HG03066 (cell line): ENCODE measurements at regions not wholly inside any gene's neighbourhood (a gene's known extent, or its start where the extent isn't known, plus 50 kb on each side); places are given as distances from the start of the nearest gene placed in this dataset.

ENCODE experiments used
- ATAC-seq: cut with Tn5 transposase; IDR thresholded peaks from one replicate; pipeline ENCODE4 v1.9.1; 2021; ENCODE audit warnings: low read depth; ENCODE audit not compliant: unreplicated experiment

DNA sequence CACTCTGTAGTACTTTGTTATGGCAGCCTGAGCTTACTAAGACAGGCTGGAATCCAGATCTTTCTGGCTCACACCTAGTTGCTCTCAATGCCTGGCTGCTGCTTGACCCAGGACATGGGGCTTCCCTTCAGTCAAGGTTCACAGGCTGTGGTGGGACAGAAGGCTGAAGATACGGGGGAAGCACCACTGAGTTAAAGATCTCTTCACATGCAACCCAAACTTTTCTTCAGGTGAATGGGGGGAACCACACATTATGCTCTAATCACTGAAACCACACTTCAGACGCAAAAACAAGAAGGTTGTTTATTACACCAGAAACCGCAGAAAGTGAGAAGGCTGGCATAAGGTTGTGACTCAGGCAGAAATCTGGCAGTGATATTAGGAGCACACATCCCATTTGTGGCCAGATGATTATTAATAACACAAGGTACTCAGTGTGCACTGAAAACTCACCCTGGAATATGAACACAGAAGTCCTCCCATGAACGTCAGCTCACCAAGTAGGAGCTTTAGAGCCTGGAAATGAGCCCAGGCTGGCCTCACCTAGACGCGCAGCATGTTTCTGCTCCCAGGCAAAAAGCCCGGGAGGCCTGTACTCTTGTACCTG is 230.5 kb upstream of the CHRNA7 start:
- peak; percentile 71 for ATAC-seq

DNA sequence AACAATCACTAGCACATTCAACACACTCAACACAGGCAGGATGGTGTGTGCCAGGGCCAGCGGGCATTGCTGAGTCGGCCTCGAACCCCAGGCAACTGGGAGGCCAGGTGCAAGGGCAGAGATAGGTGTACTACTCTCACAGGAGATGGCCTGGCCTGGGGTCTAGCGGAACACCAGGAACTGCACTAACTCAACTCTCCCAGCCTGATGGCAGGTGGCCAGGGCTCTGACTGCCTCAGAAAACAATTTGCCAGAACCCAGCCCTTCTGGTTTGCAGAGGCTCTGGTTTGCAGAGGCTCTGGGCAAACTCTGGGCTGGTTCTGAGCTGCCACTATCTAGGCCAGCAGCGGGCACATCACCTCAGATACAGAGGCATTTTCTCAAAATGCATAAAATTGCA is 229.2 kb upstream of the CHRNA7 start:
- ATAC-seq: no peak

DNA sequence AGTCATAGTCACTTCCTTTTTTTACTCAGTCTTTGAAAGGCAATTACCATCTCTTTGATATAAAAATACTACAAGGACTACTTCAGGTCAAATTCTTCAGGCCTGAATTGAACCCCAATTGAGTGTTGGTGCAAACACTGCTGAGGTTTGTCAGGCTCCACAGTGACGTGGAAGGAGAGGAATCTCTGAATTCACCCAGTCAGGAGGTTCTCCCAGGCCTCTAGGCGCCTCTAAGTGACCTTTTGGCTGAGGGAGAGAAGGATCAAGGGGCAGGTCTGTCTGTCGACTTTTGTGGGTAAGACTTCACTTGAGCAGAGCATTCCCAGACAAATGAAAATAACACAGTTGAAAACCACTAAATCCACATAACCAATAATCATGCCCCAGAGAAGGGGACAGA is 227.6 kb upstream of the CHRNA7 start:
- ATAC-seq: no peak

DNA sequence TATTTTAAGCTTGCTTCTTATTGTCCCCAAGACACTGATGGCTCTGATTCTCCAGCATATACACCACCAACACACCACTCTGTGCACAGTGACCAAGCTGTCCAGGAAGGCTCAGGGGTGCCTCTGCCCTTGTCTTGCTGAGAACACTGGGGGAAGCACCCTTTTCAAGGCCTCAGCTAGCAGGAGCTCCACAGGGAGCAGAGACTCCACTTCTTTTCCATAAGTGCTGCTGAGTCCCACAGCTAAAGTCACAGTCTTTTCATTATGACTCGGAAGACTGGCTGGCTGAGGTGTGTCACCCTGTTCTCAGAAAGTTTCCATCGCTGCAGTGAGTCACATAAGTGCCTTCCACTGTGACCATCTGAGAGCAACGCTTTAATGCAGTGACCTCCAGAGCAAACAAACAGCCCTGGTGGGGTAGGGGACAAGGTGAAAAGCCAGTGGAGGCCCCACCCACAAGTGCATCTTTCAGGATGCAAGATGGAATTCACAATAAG is 226.9 kb upstream of the CHRNA7 start:
- no peak for ATAC-seq

DNA sequence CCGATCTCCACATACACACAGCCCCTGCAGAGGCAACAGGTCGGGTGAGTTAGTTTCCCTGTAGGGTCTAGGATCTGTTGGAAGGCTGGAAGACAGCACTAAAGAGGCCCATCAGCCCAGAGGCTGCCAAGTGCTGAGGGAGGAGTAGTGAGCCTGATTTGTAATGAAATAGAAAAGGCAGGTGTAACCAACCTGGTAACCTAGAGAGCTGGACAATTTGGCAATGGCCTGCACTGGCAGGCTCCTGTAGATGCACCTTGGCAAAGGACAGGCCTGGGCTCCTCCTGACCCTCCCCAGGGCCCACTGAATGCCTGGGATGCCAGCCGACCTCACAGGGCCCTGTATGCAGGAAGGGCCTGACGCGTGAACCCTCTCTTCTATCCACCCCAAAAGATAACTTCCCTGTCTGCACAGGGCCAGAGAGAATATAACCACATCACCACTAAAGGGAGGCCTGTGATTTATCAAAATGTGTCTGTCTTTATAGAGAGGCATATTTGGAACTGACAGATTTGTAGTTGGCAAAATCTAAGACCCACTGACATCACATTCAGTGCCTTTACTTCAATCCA is 225.1 kb upstream of the CHRNA7 start:
- no peak for ATAC-seq

DNA sequence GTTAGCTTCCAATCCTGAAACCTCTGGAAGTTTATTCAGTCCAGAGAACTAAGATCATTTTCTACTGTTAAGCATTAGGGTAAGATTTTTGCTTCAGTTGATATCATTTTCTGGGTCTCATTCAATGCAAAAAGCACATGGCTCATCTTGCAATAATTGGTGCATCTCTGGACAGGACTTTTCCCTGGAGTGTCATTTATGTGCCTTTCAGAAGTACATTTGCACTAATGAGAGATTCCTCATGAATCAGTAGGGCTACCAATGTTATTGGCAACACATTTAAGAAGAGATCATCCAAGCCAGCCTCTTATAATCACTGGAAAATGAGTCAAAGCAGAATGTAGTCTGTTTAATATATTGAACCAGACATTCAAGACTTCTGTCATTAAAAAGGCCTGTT is 224.2 kb upstream of the CHRNA7 start:
- ATAC-seq: no peak

DNA sequence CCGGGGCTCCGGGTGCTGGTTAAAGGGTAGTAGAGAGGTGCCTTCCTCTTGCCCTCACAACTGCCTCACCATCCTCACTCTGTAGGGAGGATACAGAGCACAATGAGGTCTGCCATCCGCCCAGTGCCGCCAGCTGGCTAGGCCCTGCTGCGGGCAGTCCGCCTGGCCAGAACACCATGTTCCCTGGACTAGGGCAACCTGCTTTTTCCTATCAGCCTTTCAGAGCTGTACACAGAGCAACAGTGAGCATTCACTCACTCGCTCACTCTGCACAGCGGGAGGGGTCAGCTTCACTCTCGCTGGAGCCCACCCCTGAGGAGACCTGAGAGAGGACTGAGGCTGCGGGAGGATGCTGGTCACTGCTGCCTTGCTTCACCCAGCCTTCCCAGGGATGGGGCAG is 218.7 kb upstream of the CHRNA7 start:
- no peak for ATAC-seq

DNA sequence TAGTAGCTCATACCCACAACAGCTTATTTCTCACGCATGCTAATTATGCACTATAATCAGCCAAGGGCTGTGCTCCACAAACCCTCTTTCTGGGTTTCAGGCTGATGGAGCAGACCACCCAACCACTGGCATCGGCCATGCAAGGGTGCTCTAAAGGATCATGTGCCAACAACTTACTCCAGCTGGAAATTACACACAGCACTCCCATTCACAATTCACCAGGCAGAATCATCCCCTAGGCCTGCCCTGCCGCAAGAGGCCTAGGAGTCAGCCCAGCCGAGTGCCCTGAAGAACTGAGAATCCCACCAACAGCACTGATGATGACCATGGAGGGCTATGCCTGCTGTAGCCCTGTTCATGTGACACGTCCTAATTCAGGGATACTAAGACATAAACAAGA is 216.2 kb upstream of the CHRNA7 start:
- ATAC-seq: no peak

DNA sequence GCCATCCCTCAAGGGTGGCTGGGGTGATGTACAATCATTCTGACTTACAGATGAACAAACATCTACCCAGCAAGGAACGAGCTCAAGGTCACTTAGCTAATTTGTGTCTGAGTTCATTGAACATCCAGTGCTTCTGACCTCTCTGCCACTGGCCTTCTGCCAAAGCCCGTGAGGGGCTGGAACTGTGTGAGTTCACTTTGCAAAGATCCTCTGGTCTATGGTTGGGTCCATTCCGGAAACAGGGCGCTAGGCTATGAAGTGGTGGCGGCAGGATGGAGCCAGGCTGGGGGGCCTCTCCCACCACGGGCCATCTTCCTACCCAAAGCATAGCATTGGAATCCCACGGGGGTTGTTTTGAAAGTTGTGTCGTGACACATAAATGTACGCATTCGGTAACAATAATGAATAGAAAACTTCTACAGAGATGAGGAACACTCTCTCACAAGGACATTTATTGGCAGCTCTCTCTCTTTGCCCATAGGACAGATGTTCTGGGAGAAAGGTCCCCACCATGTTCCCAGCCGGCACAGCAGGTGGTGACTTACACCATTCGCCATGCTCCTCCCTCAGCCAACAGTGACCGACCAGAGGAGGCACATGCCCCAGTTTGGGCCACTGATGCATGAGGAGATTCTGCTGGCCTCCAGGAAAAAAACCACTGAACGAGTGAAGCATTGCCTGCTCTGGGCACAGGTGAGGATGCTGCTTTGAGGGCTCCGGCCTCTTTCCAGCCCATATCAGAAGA is 214.7 kb upstream of the CHRNA7 start:
- ATAC-seq: no peak

DNA sequence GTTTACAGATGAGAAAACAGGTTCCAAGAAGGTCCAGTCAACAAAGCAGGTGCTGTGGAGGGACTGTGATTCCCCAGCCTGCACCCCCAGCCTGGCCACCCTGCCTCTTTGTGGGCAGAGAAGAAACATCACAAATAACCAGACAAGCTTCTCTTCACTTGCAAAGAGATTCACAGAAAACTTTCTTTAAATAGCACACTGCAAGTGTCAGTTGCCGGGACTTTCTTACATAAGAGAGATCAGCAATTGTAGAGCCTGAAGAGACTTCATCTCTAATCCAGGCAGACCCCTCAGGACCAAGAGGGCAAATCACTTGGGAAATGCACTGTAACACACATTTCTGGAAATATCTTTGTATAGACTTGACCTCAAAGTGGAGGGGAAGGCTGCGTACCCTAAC is 207.9 kb upstream of the CHRNA7 start:
- ATAC-seq: no peak

DNA sequence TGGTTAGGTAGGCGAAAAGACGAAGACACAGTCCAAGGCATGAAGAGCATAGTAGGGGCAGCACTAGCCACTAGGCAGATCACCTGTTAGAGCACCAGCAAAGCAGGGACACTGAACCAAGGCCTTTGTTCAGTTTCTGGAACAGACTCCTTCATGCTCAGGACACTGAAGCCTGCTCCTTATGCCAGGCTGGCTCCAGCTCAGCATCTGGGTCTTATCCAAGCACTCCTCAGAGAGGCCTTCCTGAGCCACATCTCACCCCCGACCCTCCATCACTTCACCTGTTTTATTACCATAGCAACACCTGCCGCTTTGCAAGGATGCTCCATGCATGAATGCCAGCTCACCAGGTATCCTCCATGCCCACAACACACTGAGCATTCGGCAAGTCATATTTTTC is 206.3 kb upstream of the CHRNA7 start:
- no peak for ATAC-seq

DNA sequence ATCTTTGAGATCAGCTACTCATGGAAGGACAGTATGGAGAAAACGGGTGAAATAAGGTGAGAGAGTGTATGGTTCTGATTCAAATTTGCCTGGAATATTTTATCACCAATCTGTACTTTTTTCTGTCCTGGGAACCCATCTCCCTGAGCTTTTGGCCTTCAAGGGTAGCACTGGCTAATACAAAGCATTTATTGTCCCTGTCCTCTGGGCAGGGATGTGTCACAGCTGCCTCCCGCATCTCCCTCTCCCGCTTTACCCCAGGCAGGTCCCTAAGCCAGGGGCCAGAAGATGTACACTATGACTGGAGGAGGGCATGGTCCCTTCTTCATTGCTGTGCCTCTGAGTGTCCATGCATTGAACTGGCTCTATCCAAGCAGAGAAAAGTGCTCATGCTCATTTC is 201.7 kb upstream of the CHRNA7 start:
- ATAC-seq: no peak

DNA sequence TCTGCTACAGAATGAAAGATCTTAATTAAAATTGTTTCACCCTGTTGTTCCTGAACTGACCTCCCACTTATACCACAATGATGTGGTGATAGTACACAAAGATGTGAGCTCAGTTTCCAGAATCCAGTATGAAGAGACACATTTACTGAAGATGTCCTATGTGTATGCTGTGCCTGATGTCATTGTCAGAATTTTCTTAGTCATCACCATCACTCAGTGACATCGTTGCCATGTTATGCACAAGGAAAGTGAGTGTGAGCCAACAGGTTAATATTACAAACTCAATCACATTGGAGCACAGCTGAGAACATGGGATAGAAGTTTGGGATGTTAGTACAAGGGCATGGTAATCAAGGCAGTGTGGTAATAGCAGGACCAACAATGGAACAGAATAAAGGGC is 199.7 kb upstream of the CHRNA7 start:
- ATAC-seq: no peak

DNA sequence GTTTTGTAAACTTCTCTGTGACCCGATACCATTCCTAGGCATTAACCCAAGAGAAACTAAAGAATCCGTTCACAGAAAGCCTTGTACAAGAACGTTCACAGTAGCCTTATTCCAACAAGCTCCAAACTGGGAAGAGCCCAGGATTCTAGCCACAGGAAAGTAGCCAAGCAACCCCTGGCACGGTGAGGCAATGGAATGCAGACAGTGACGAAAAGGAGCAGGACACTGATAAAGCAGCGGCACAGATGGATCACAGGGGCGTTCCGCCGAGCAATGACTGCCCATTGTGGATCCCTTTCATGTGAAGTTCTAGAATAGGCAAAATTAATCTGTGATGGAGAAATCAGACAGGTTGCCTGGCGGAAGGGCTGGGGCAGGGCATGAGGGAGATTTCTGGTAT is 198.7 kb upstream of the CHRNA7 start:
- no peak for ATAC-seq

DNA sequence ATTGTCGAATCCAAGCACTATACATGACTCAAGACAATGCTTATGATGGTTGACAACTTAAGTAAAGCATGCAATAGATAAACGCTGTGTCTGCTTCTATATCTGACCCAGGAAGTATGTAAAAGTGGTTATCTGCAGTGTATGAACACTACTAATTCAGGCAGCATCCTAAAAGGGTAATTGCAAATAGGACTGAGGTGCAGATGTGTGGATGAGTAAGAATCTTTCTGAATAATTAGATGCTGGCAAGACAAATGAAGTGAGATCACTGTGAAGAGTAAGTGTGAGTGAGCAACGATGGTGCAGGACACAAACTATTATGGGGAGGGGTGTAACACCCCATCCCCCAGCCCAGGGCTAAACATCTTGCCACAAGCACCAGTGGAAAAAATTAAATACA is 195.7 kb upstream of the CHRNA7 start:
- no peak for ATAC-seq

DNA sequence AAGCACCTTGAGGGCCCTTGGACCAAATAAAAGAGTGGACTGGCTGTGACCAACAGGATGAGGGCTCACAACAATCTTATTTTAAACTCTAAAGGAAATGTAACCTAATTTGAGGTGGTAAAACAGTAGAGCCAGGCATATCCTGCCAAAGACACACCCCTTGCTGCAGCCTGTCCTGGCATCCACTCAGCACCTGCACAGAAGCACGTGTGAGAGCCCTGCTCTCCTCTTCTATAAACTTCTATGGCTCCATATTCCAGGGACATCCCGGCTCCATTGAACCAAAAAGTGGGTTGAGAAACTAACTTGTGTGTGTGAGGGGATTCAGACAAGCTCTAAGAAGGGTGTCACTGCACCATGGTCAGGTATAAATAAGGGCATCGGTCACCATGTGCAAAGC is 190.9 kb upstream of the CHRNA7 start:
- ATAC-seq: no peak

DNA sequence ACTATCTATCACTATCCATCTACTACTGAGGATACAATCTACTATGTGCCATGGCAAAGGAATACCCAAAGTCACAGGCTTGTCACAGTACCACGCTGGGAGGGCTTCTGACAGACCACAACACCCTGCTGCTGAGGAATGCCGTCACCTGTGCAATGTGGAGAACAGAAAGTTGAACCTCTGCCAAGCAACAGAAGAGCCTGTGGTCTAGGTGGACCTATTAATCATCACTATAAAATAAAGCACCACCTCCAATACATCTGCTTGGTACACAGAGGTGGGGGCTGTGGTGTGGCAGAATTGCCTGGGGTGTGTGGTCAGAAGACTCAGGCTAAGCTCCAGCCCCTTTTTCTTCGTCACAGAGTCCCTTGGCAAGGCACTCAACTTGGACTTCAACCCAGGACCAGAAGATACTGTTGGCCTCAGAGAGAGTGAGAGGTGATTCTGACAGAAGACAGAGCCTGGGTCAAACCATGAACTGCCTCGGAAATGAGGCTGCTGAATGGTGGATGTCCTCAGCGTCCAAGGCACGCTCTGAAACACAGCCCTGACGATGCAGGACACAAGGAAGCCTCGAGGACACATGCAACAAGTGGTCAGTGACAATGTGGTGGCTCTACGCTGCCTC is 189.4 kb upstream of the CHRNA7 start:
- no peak for ATAC-seq

DNA sequence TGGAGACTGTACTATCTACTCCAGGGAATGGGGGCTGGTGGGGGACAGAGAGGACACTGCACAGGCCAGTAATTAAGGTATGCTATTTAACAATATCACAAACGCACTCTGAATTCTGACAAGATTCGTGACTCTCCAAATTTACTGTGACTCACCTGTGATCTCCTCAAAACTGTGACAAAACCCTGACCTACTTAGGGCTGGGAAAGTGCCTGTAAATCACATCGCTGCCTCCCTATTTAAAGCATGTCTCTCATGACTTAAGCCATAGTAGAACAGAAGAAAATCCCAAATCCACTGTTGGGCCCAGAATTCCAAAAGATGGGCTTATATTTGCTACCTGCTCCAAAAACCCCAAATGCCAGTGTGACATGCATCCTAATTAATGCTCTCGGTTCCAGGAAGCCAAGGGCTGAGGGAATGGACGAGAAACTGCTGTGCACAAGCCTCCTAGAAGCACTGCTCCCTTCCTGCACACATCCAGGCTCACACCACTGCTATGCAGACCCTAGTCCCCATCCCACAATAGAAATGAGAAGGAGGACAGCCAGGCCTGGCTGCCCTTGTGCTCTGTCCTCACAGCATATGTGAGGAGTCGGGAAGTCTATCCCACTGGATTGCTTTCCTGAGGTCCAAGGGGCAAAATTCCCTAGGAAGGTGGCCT is 187.7 kb upstream of the CHRNA7 start:
- no peak for ATAC-seq

DNA sequence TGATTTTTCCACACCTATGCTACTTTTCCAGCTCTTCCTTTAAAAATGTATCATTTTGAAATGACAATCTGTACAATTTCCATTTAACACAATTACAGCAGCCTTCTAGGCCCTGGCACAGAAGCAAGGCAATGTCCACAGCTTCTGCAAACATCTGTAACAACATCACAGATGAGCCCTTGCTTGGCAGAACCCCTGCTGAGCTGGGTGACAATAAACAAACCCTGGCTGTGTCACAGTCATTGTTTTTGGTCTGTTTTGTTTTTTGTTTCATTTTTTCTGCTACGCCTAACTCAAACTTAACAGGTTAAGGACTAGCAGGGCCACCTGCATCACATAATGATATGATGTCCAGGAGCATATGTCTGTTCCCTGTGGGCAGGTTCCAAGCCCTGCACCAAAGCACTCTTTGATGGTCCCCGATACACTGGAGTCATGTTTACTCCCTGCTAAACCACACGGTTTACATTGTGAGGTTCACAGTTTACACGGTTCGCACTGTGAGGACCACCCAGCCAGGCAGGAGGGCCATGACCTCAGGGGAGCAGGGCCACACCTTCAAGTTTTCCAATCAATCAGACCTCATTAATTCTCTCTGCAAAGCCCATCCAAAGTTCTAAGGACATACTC is 186.8 kb upstream of the CHRNA7 start:
- ATAC-seq: no peak

DNA sequence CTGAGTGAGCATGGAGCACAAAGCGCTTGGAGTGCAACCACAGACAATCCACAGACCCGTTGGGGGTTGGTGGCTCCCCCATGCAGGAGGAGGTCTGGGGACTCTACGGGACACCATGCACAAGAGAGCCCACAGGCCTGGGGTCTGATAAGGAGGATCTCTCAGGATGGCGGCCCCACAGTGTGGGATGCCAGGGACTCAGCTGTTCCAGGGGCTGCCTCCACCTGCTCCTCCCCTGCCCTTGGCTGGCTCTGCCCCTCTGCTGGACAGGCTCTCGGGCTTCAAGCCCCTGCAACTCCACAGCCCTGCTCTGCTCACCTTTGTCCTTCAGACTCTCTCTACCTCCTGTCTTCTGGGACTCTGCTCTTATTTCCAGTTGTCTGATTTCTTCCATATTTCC is 184.5 kb upstream of the CHRNA7 start:
- ATAC-seq: no peak

DNA sequence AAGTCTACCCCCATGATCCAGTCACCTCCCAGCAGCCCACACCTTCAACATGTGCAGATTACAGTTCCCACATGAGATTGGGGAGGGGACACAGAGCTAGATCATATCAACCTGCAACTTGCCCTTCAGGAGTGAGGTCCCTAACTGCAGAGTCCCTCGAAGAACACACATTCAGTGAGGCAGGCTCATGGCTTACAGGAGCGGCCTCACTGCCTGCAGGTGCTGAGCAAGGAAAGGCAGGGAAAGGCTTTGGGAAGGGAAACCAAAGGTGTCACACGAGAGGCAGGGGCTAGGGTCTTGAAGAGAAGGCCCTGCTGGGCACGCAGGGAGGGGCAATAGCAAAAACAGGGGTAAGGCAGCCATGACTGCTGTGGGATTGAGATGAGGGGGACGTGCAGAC is 182.4 kb upstream of the CHRNA7 start:
- ATAC-seq: no peak
